ENCODE measurements at regions not wholly inside any gene's neighbourhood (a gene's known extent, or its start where the extent isn't known, plus 50 kb on each side); places are given as distances from the start of the nearest gene placed in this dataset.
"Not testable (repeated sequence)": the region's sequence is repeated elsewhere in the genome, so short reads cannot be mapped to it uniquely, and the experiment has no call there.

DNA sequence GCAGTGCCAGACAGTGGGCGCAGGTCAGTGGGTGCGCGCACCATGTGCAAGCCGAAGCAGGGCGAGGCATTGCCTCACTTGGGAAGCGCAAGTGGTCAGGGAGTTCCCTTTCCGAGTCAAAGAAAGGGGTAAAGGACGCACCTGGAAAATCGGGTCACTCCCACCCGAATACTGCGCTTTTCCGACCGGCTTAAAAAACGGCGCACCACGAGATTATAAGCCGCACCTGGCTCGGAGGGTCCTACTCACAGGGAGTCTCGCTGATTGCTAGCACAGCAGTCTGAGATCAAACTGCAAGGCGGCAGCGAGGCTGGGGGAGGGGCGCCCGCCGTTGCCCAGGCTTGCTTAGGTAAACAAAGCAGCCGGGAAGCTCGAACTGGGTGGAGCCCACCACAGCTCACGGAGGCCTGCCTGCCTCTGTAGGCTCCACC, 77.9 kb downstream of the NR4A2 start:
- peak overlapping the region; percentile 65 for H3K9ac ChIP-seq (ENCODE audit: low read depth, low read length)
- H3K27me3 ChIP-seq (ENCODE audit: control insufficient read depth, insufficient read depth, low read length); H3K9me3 ChIP-seq (ENCODE audit: control insufficient read depth, insufficient read depth, low read length); H3K36me3 ChIP-seq (ENCODE audit: control insufficient read depth, insufficient read depth, low read length); H3K4me1 ChIP-seq (ENCODE audit: control insufficient read depth, insufficient read depth, low read length): not testable (repeated sequence)
- H3K4me3 ChIP-seq (ENCODE audit: low read depth, low read length): peak overlapping the region; percentile 71

- no peaks in the 10 kb centered on the region for H3K9me3 ChIP-seq (ENCODE audit: control insufficient read depth, insufficient read depth, low read length)
- no peak overlapping the region for H3K9ac ChIP-seq (ENCODE audit: low read depth, low read length)
- peak overlapping the region; percentile 71 for H3K4me3 ChIP-seq (ENCODE audit: low read depth, low read length)
- H3K4me1 ChIP-seq (ENCODE audit: control insufficient read depth, insufficient read depth, low read length): no peaks in the 10 kb centered on the region
- no peaks in the 10 kb centered on the region for H3K36me3 ChIP-seq (ENCODE audit: control insufficient read depth, insufficient read depth, low read length)
- no peaks in the 10 kb centered on the region for H3K27me3 ChIP-seq (ENCODE audit: control insufficient read depth, insufficient read depth, low read length)
These were observed 78.8 kb downstream of the NR4A2 start for GRCh38 chr2:156253765-156254164.

DNA sequence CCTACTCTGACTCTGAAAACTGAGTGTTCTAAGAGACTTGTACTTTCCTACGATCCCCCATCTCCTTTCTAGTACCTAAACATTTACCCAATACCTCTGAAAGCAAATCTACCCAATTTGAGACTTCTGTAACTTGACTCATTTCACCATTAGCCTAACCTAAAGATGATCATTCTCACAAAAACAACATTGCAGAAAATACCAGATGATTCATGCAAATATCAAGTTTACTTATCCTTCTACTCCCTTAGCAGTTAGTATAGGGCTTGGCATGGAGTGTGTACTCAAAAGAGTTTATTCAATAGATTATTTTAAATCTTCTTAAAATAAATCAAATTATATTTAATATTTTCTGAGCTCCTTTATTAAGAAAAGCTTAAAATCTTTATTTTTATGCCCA, 89.6 kb downstream of the NR4A2 start:
- Histone ChIP-seq H3K4me1 (ENCODE audit: control insufficient read depth, insufficient read depth, low read length) (no peaks in the 10 kb centered on the region), H3K9me3 (ENCODE audit: control insufficient read depth, insufficient read depth, low read length) (no peaks in the 10 kb centered on the region), H3K36me3 (ENCODE audit: control insufficient read depth, insufficient read depth, low read length) (no peaks in the 10 kb centered on the region), H3K9ac (ENCODE audit: low read depth, low read length) (no peak overlapping the region), H3K4me3 (ENCODE audit: low read depth, low read length) (no peak overlapping the region), H3K27me3 (ENCODE audit: control insufficient read depth, insufficient read depth, low read length) (no peaks in the 10 kb centered on the region)

GRCh38 chr2:156237558-156237957, 95.0 kb downstream of the NR4A2 start:
- Histone ChIP-seq H3K27me3 (ENCODE audit: control insufficient read depth, insufficient read depth, low read length) (no peaks in the 10 kb centered on the region), H3K4me3 (ENCODE audit: low read depth, low read length) (no peak overlapping the region), H3K9ac (ENCODE audit: low read depth, low read length) (no peak overlapping the region), H3K36me3 (ENCODE audit: control insufficient read depth, insufficient read depth, low read length) (no peaks in the 10 kb centered on the region), H3K9me3 (ENCODE audit: control insufficient read depth, insufficient read depth, low read length) (no peaks in the 10 kb centered on the region), H3K4me1 (ENCODE audit: control insufficient read depth, insufficient read depth, low read length) (no peaks in the 10 kb centered on the region)

GRCh38 chr2:156229724-156230362, 102.7 kb downstream of the NR4A2 start:
- H3K4me3 ChIP-seq (ENCODE audit: low read depth, low read length): no peak overlapping the region
- H3K27me3 ChIP-seq (ENCODE audit: control insufficient read depth, insufficient read depth, low read length): no peaks in the 10 kb centered on the region
- no peak overlapping the region for H3K9ac ChIP-seq (ENCODE audit: low read depth, low read length)
- no peaks in the 10 kb centered on the region for H3K9me3 ChIP-seq (ENCODE audit: control insufficient read depth, insufficient read depth, low read length)
- no peaks in the 10 kb centered on the region for H3K36me3 ChIP-seq (ENCODE audit: control insufficient read depth, insufficient read depth, low read length)
- peaks cover 5% of the 10 kb centered on the region for H3K4me1 ChIP-seq (ENCODE audit: control insufficient read depth, insufficient read depth, low read length)

DNA sequence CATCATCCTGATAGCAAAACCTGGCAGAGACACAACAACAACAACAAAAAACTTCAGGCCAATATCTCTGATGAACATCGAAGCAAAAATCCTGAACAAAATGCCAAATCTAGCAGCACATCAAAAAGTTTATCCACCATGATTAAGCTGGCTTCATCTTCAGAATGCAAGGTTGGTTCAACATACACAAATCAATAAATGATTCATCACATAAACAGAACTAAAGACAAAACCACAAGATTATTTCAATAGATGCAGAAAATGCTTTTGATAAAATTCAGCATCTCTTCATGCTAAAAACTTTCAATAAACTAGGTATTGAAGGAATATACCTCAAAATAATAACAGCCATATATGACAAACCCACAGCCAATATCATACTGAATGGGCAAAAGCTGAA, 109.2 kb downstream of the NR4A2 start:
- H3K27me3 ChIP-seq (ENCODE audit: control insufficient read depth, insufficient read depth, low read length); H3K36me3 ChIP-seq (ENCODE audit: control insufficient read depth, insufficient read depth, low read length); H3K9ac ChIP-seq (ENCODE audit: low read depth, low read length); H3K9me3 ChIP-seq (ENCODE audit: control insufficient read depth, insufficient read depth, low read length); H3K4me3 ChIP-seq (ENCODE audit: low read depth, low read length); H3K4me1 ChIP-seq (ENCODE audit: control insufficient read depth, insufficient read depth, low read length): not testable (repeated sequence)

DNA sequence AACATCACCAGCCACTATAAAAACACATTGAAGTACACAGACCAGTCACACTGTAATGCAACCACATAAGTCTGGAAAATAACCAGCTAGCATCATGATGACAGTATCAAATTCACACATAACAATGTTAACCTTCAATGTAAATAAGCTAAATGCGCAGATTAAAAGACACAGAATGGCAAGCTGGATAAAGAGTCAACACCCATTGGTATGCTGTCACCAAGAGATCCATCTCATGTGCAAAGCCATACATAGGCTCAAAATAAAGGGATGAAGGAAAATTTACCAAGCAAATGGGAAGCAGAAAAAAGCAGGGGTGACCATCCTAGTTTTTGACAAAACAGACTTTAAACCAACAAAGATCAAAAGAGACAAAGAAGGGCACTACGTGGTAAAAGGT, 110.8 kb downstream of the NR4A2 start:
- Histone ChIP-seq H3K27me3 (ENCODE audit: control insufficient read depth, insufficient read depth, low read length) (no peaks in the 10 kb centered on the region), H3K4me3 (ENCODE audit: low read depth, low read length) (no peak overlapping the region), H3K36me3 (ENCODE audit: control insufficient read depth, insufficient read depth, low read length) (no peaks in the 10 kb centered on the region), H3K4me1 (ENCODE audit: control insufficient read depth, insufficient read depth, low read length) (no peaks in the 10 kb centered on the region), H3K9ac (ENCODE audit: low read depth, low read length) (no peak overlapping the region), H3K9me3 (ENCODE audit: control insufficient read depth, insufficient read depth, low read length) (no peaks in the 10 kb centered on the region)

GRCh38 chr2:156219491-156220100, 112.9 kb downstream of the NR4A2 start:
- Histone ChIP-seq H3K9ac (ENCODE audit: low read depth, low read length) (no peak overlapping the region), H3K27me3 (ENCODE audit: control insufficient read depth, insufficient read depth, low read length) (no peaks in the 10 kb centered on the region), H3K36me3 (ENCODE audit: control insufficient read depth, insufficient read depth, low read length) (no peaks in the 10 kb centered on the region), H3K9me3 (ENCODE audit: control insufficient read depth, insufficient read depth, low read length) (no peaks in the 10 kb centered on the region), H3K4me1 (ENCODE audit: control insufficient read depth, insufficient read depth, low read length) (no peaks in the 10 kb centered on the region), H3K4me3 (ENCODE audit: low read depth, low read length) (no peak overlapping the region)

DNA sequence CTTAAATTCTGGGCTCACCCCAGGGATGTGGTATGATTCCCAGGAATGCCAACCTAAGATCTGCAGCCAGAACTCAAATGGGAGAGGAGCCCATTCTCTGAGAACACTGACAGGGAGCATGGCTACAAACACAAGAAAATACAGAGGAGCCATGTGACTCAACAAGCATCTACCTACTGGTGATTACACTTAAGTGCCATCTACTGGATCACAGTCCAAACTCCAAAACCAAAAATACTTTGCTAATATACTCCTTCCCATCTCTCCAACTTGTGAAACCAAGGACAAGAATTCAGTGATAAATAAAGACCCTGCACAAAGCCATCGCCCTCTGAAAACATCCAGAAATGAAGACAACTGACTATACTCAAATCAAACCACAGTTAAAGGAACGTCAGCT, 116.9 kb downstream of the NR4A2 start:
- H3K9me3 ChIP-seq (ENCODE audit: control insufficient read depth, insufficient read depth, low read length): no peaks in the 10 kb centered on the region
- no peak overlapping the region for H3K9ac ChIP-seq (ENCODE audit: low read depth, low read length)
- H3K36me3 ChIP-seq (ENCODE audit: control insufficient read depth, insufficient read depth, low read length): no peaks in the 10 kb centered on the region
- no peak overlapping the region for H3K4me3 ChIP-seq (ENCODE audit: low read depth, low read length)
- H3K4me1 ChIP-seq (ENCODE audit: control insufficient read depth, insufficient read depth, low read length): no peaks in the 10 kb centered on the region
- no peaks in the 10 kb centered on the region for H3K27me3 ChIP-seq (ENCODE audit: control insufficient read depth, insufficient read depth, low read length)

DNA sequence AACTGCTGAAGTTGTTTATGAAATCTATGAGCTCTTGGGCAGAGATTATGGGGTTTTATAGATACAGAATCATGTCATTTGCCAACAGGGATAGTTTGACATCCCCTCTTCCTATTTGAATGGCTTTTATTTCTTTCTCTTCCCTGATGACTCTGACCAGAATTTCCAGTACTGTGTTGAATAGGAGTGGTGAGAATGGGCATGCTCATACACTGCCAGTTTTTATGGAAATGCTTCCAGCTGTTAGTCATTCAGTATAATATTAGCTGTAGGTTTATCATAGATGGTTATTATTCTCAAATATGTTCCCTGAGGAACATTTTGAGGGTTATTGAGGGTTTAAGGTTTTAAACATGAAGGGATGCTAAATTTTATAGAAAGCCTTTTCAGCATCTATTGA, 121.2 kb downstream of the NR4A2 start:
- Histone ChIP-seq H3K9ac (ENCODE audit: low read depth, low read length) (no peak overlapping the region), H3K4me3 (ENCODE audit: low read depth, low read length) (no peak overlapping the region), H3K27me3 (ENCODE audit: control insufficient read depth, insufficient read depth, low read length) (no peaks in the 10 kb centered on the region), H3K36me3 (ENCODE audit: control insufficient read depth, insufficient read depth, low read length) (no peaks in the 10 kb centered on the region), H3K4me1 (ENCODE audit: control insufficient read depth, insufficient read depth, low read length) (no peaks in the 10 kb centered on the region), H3K9me3 (ENCODE audit: control insufficient read depth, insufficient read depth, low read length) (no peaks in the 10 kb centered on the region)

GRCh38 chr2:156206355-156206754, 126.2 kb downstream of the NR4A2 start:
- Histone ChIP-seq H3K27me3 (ENCODE audit: control insufficient read depth, insufficient read depth, low read length) (no peaks in the 10 kb centered on the region), H3K9ac (ENCODE audit: low read depth, low read length) (no peak overlapping the region), H3K9me3 (ENCODE audit: control insufficient read depth, insufficient read depth, low read length) (no peaks in the 10 kb centered on the region), H3K36me3 (ENCODE audit: control insufficient read depth, insufficient read depth, low read length) (no peaks in the 10 kb centered on the region), H3K4me3 (ENCODE audit: low read depth, low read length) (no peak overlapping the region), H3K4me1 (ENCODE audit: control insufficient read depth, insufficient read depth, low read length) (no peaks in the 10 kb centered on the region)

DNA sequence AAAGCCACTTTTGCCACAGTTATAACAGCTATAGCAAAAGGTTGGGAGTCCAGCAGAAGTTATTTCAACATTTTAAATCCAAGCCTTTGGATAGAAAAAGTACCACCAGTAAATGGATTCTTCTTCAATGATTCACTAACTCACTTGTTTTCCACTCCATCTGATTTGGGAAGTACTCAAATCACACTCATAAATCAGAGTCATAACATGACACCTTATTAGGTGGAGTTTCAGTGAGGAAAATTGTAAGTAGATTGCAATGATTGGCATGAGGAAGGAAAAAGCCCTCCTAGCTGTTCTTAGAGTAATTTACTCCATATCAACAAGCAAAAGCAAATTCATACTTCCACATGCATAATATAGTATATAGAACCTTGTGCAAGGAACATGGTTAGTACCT, 132.9 kb downstream of the NR4A2 start:
- no peak overlapping the region for H3K4me3 ChIP-seq (ENCODE audit: low read depth, low read length)
- H3K27me3 ChIP-seq (ENCODE audit: control insufficient read depth, insufficient read depth, low read length): no peaks in the 10 kb centered on the region
- no peaks in the 10 kb centered on the region for H3K36me3 ChIP-seq (ENCODE audit: control insufficient read depth, insufficient read depth, low read length)
- H3K9ac ChIP-seq (ENCODE audit: low read depth, low read length): no peak overlapping the region
- no peaks in the 10 kb centered on the region for H3K9me3 ChIP-seq (ENCODE audit: control insufficient read depth, insufficient read depth, low read length)
- H3K4me1 ChIP-seq (ENCODE audit: control insufficient read depth, insufficient read depth, low read length): no peaks in the 10 kb centered on the region

All from iPS-15b (cell line).